HCT116 (cell line): ENCODE measurements at regions not wholly inside any gene's neighbourhood (a gene's known extent, or its start where the extent isn't known, plus 50 kb on each side); places are given as distances from the start of the nearest gene placed in this dataset.

Experiments used
- ATAC-seq: fragments of 200-7000 bp; cut with Tn5 transposase; 2 replicates; pipeline ENCODE4 v1.9.1; 2020; ENCODE audit warnings: mild to moderate bottlenecking, moderate library complexity
- BruUV-seq: library from RNA; stranded (reverse); fragments of 400-500 nt; replicated peaks from 2 replicates; lab custom pipeline; 2021; lab: Mats Ljungman, UMichigan
- CTCF ChIA-PET: fragments of 300-600 bp; sonication (Branson Sonifier 250); formaldehyde crosslinking; loops from one replicate; lab custom pipeline; 2021; ENCODE audit warnings: antibody characterized with exemption; lab: Charles Lee
- POLR2A ChIA-PET: fragments of 300-600, 350-600 bp; sonication (Branson Sonifier 250); formaldehyde crosslinking; loops from one replicate; lab custom pipeline; 2021; ENCODE audit warnings: antibody characterized with exemption; lab: Charles Lee
- RAD21 ChIA-PET, 2 experiments: fragments of 300-600 bp; sonication (Branson Sonifier 250); formaldehyde crosslinking; loops; one replicate each; lab custom pipeline; 2023; ENCODE audit warnings: low total read pairs in 2 of 2; ENCODE audit not compliant: uncharacterized antibody in 2 of 2, unreplicated experiment in 2 of 2, low non-redundant PET in 1 of 2; lab: Charles Lee
- DNase-seq: peaks from one replicate; pipeline ENCODE4 v3.0.0-alpha.2; 2010; ENCODE audit warnings: low read depth, low spot score
- H2AFZ ChIP-seq: fragments of 200-600 bp; shearing (Covaris generic), sonication (generic); 2 replicates; pipeline ENCODE4 v1.6.1; 2017; ENCODE audit warnings: low read depth, mixed run types, mixed read lengths, antibody characterized with exemption, low read length; ENCODE audit not compliant: poor library complexity, severe bottlenecking
- H3K27ac ChIP-seq: 2 replicates; pipeline ENCODE4 v1.5.1; 2012; ENCODE audit warnings: low read depth, low read length
- H3K27me3 ChIP-seq: fragments of 200-600 bp; sonication (generic); 2 replicates; pipeline ENCODE4 v1.6.1; 2016; ENCODE audit warnings: mixed run types, low read length, mixed read lengths; ENCODE audit not compliant: insufficient read depth
- H3K36me3 ChIP-seq, 2 experiments: fragments of 200-500 bp in 1 of 2; fragments of 200-600 bp in 1 of 2; sonication (Bioruptor generic) in 1 of 2; sonication (generic) in 1 of 2; 2 replicates each; pipeline versions ENCODE4 v1.5.1 to v1.6.1; 2014 to 2016; ENCODE audit warnings: low read length in 2 of 2, inconsistent platforms in 1 of 2, mixed read lengths in 1 of 2, mixed run types in 1 of 2; ENCODE audit not compliant: insufficient read depth in 2 of 2, control insufficient read depth in 1 of 2
- H3K4me1 ChIP-seq, 2 experiments: fragments of 200-600 bp in 1 of 2; sonication (generic) in 1 of 2; 2 replicates each; pipeline versions ENCODE4 v1.5.1 to v1.6.1; 2012 to 2017; ENCODE audit warnings: low read length in 2 of 2, inconsistent platforms in 1 of 2, mild to moderate bottlenecking in 1 of 2, mixed read lengths in 1 of 2, mixed run types in 1 of 2, moderate library complexity in 1 of 2; ENCODE audit not compliant: insufficient read depth in 2 of 2, control insufficient read depth in 1 of 2
- H3K4me2 ChIP-seq: fragments of 200-600 bp; sonication (generic); 2 replicates; pipeline ENCODE4 v1.6.1; 2017; ENCODE audit warnings: mixed run types, low read length, mixed read lengths
- H3K4me3 ChIP-seq, 2 experiments: fragments of 200-600 bp in 1 of 2; sonication (generic) in 1 of 2; replicated peaks in 1 of 2; 2 replicates each; pipeline ENCODE4 v1.5.1; 2011 to 2016; ENCODE audit warnings: low read length in 2 of 2, control low read depth in 1 of 2, low read depth in 1 of 2, mild to moderate bottlenecking in 1 of 2, mixed read lengths in 1 of 2, mixed run types in 1 of 2
- H3K79me2 ChIP-seq: fragments of 200-600 bp; sonication (generic); 2 replicates; pipeline ENCODE4 v1.6.1; 2017; ENCODE audit warnings: mild to moderate bottlenecking, mixed run types, low read length, moderate library complexity, mixed read lengths; ENCODE audit not compliant: insufficient read depth
- H3K9ac ChIP-seq: fragments of 200-600 bp; sonication (generic); 2 replicates; pipeline ENCODE4 v1.6.1; 2016; ENCODE audit warnings: low read length, mixed read lengths
- H3K9me2 ChIP-seq: fragments of 200-600 bp; sonication (generic), shearing (Covaris generic); 2 replicates; pipeline ENCODE4 v1.6.1; 2017; ENCODE audit warnings: mixed run types, mild to moderate bottlenecking, moderate library complexity; ENCODE audit not compliant: insufficient read depth
- H3K9me3 ChIP-seq, 2 experiments: fragments of 200-500 bp in 1 of 2; fragments of 200-600 bp in 1 of 2; sonication (Bioruptor generic) in 1 of 2; sonication (generic) in 1 of 2; 2 replicates each; pipeline ENCODE4 v1.6.1; 2014 to 2017; ENCODE audit warnings: low read length in 2 of 2, mixed read lengths in 2 of 2, inconsistent platforms in 1 of 2, low read depth in 1 of 2, mild to moderate bottlenecking in 1 of 2, mixed run types in 1 of 2, moderate library complexity in 1 of 2; ENCODE audit not compliant: control insufficient read depth in 1 of 2, insufficient read depth in 1 of 2
- H4K20me1 ChIP-seq: fragments of 200-600 bp; sonication (generic), shearing (Covaris generic); 2 replicates; pipeline ENCODE4 v1.6.1; 2017; ENCODE audit warnings: mixed run types, mild to moderate bottlenecking, moderate library complexity; ENCODE audit not compliant: insufficient read depth
- CEBPB ChIP-seq: IDR thresholded peaks from 2 replicates; pipeline ENCODE4 v1.6.1; 2012; ENCODE audit warnings: low read depth
- CTCF ChIP-seq, 3 experiments: fragments of 200-600 bp in 1 of 3; sonication (generic) in 1 of 3; IDR thresholded peaks in 2 of 3; conservative IDR thresholded peaks in 1 of 3; 2 replicates each; pipeline ENCODE4 v1.5.1; 2012 to 2017; ENCODE audit warnings: low read depth in 2 of 3, low read length in 2 of 3, antibody characterized with exemption in 1 of 3, borderline replicate concordance in 1 of 3, control low read depth in 1 of 3, mild to moderate bottlenecking in 1 of 3, mixed read lengths in 1 of 3, mixed run types in 1 of 3, moderate library complexity in 1 of 3; ENCODE audit not compliant: insufficient read depth in 1 of 3
- EZH2 ChIP-seq: fragments of 200-600 bp; sonication (generic); IDR thresholded peaks from 2 replicates; pipeline ENCODE4 v1.6.1; 2017; ENCODE audit warnings: antibody characterized with exemption, mixed run types
- EZH2phosphoT487 ChIP-seq: fragments of 200-600 bp; IDR thresholded peaks from 2 replicates; pipeline ENCODE4 v1.6.1; 2018; ENCODE audit warnings: antibody characterized with exemption, borderline replicate concordance
- JUND ChIP-seq: IDR thresholded peaks from 2 replicates; pipeline ENCODE4 v1.6.1; 2012
- POLR2A ChIP-seq: IDR thresholded peaks from 2 replicates; pipeline ENCODE4 v1.7.0; 2011; ENCODE audit warnings: borderline replicate concordance; ENCODE audit not compliant: insufficient read depth, insufficient read length; ENCODE audit errors: extremely low read depth
- REST ChIP-seq: IDR thresholded peaks from 2 replicates; pipeline ENCODE4 v1.6.1; 2012; ENCODE audit warnings: low read depth
- ZBTB33 ChIP-seq: IDR thresholded peaks from 2 replicates; pipeline ENCODE4 v1.6.1; 2011; ENCODE audit warnings: mild to moderate bottlenecking, low read length, moderate library complexity; ENCODE audit not compliant: insufficient replicate concordance; ENCODE audit errors: extremely low read depth
- intact Hi-C: fragments of 100-400 bp; cut with micrococcal nuclease; formaldehyde crosslinking; loops from 2 replicates; pipeline ENCODE4 v1.10.0; 2022

GRCh38 chr13:47723898-47724297 lies 277.2 kb downstream of the SUCLA2 start:
- no peak overlapping the region for H3K9ac ChIP-seq
- H3K27me3 ChIP-seq, result peaks cover 25% of the 10 kb centered on the region
- TF ChIP-seq REST, result no peak
- TF ChIP-seq CEBPB, result no peak
- no peak for TF ChIP-seq POLR2A
- no peak for TF ChIP-seq CTCF (IDR thresholded peaks at IDR 0.05 in 2 of 3, conservative IDR thresholded peaks at IDR 0.05 in 1 of 3; ENCODE audit: borderline replicate concordance in 1 of 3, insufficient read depth in 1 of 3, low read depth in 2 of 3, low read length in 2 of 3)
- no peak for TF ChIP-seq EZH2phosphoT487
- TF ChIP-seq EZH2, result no peak
- TF ChIP-seq JUND, result no peak
- no peak for TF ChIP-seq ZBTB33
- POLR2A ChIA-PET, result no interaction called here
- H2AFZ ChIP-seq, result no peak overlapping the region
- H3K9me2 ChIP-seq, result no peaks in the 10 kb centered on the region
- no peaks in the 10 kb centered on the region for H3K9me3 ChIP-seq
- no peaks in the 10 kb centered on the region for H3K79me2 ChIP-seq
- H3K4me3 ChIP-seq, result no peak overlapping the region
- BruUV-seq, result no TSS peak
- no peak overlapping the region for H3K27ac ChIP-seq
- no peak for ATAC-seq
- CTCF ChIA-PET, result no interaction called here
- RAD21 ChIA-PET, result no interaction called here
- intact Hi-C loops, result no loop called here
- no peak for DNase-seq
- H4K20me1 ChIP-seq, result no peaks in the 10 kb centered on the region
- H3K4me2 ChIP-seq, result no peak overlapping the region
- H3K36me3 ChIP-seq, result no peaks in the 10 kb centered on the region
- no peaks in the 10 kb centered on the region for H3K4me1 ChIP-seq
